IMR-90 (cell line): ENCODE measurements at regions not wholly inside any gene's neighbourhood (a gene's known extent, or its start where the extent isn't known, plus 50 kb on each side); places are given as distances from the start of the nearest gene placed in this dataset.

Experiments used
- ATAC-seq: fragments of 200-7000 bp; cut with Tn5 transposase; 2 replicates; pipeline ENCODE4 v1.9.1; 2020; ENCODE audit warnings: low read depth, mild to moderate bottlenecking, moderate library complexity
- BruUV-seq: library from RNA; stranded (reverse); fragments of 400-500 nt; replicated peaks from 2 replicates; lab custom pipeline; 2021; lab: Mats Ljungman, UMichigan
- CTCF ChIA-PET: fragments of 300-600 bp; formaldehyde crosslinking; extraction: SDS; loops from one replicate; lab custom pipeline; 2021; ENCODE audit warnings: antibody characterized with exemption; lab: Yijun Ruan, JAX
- POLR2A ChIA-PET: fragments of 300-600 bp; sonication (Branson Sonifier 250); formaldehyde crosslinking; loops from one replicate; lab custom pipeline; 2022; ENCODE audit warnings: antibody characterized with exemption; ENCODE audit not compliant: unreplicated experiment; lab: Charles Lee
- DNase-seq: peaks from one replicate; pipeline ENCODE4 v3.0.0; 2013
- H2AFZ ChIP-seq: replicated peaks from 2 replicates; pipeline ENCODE3; 2013; ENCODE audit warnings: low read length, mild to moderate bottlenecking; ENCODE audit not compliant: poor library complexity
- H2AK5ac ChIP-seq: 2 replicates; pipeline ENCODE4 v1.6.1; 2013; ENCODE audit warnings: low read depth, low read length, inconsistent platforms
- H2AK9ac ChIP-seq: replicated peaks from 2 replicates; pipeline ENCODE3; 2013; ENCODE audit warnings: mild to moderate bottlenecking, low read depth, low read length, moderate library complexity; ENCODE audit not compliant: poor library complexity
- H2BK120ac ChIP-seq: 2 replicates; pipeline ENCODE4 v1.6.1; 2013; ENCODE audit warnings: low read depth, low read length, inconsistent platforms
- H2BK15ac ChIP-seq: 3 replicates; pipeline ENCODE4 v1.6.1; 2013; ENCODE audit warnings: low read depth, low read length, inconsistent platforms
- H2BK20ac ChIP-seq: 2 replicates; pipeline ENCODE4 v1.6.1; 2013; ENCODE audit warnings: low read depth, mild to moderate bottlenecking, inconsistent platforms, low read length, moderate library complexity
- H2BK5ac ChIP-seq: 2 replicates; pipeline ENCODE4 v1.6.1; 2013; ENCODE audit warnings: mild to moderate bottlenecking, low read depth, low read length, inconsistent platforms; ENCODE audit not compliant: poor library complexity, severe bottlenecking
- H3K14ac ChIP-seq: replicated peaks from 2 replicates; pipeline ENCODE4 v1.6.1; 2013; ENCODE audit warnings: low read depth, low read length, inconsistent platforms
- H3K18ac ChIP-seq: 2 replicates; pipeline ENCODE4 v1.6.1; 2013; ENCODE audit warnings: low read depth, low read length, control low read depth
- H3K23ac ChIP-seq: 2 replicates; pipeline ENCODE4 v1.6.1; 2013; ENCODE audit warnings: low read depth, low read length, inconsistent platforms
- H3K27ac ChIP-seq: 2 replicates; pipeline ENCODE4 v1.5.1; 2013; ENCODE audit warnings: mild to moderate bottlenecking, control low read depth, low read length; ENCODE audit not compliant: insufficient read depth
- H3K27me3 ChIP-seq: 2 replicates; pipeline ENCODE4 v1.6.1; 2013; ENCODE audit warnings: low read length; ENCODE audit not compliant: control insufficient read depth, insufficient read depth
- H3K36me3 ChIP-seq: 2 replicates; pipeline ENCODE4 v1.6.1; 2013; ENCODE audit warnings: low read length, mixed read lengths; ENCODE audit not compliant: control insufficient read depth, insufficient read depth
- H3K4ac ChIP-seq: 2 replicates; pipeline ENCODE4 v1.6.1; 2013; ENCODE audit warnings: low read depth, low read length, inconsistent platforms
- H3K4me1 ChIP-seq: 2 replicates; pipeline ENCODE4 v1.6.1; 2013; ENCODE audit warnings: low read length, mixed read lengths; ENCODE audit not compliant: control insufficient read depth, insufficient read depth
- H3K4me2 ChIP-seq: 2 replicates; pipeline ENCODE4 v1.6.1; 2013; ENCODE audit warnings: low read depth, mild to moderate bottlenecking, control low read depth, low read length, moderate library complexity
- H3K4me3 ChIP-seq: 2 replicates; pipeline ENCODE4 v1.5.1; 2013; ENCODE audit warnings: low read depth, mild to moderate bottlenecking, control low read depth, low read length, moderate library complexity; ENCODE audit not compliant: insufficient read depth
- H3K56ac ChIP-seq: 2 replicates; pipeline ENCODE4 v1.6.1; 2013; ENCODE audit warnings: low read length, inconsistent platforms; ENCODE audit not compliant: insufficient read depth; ENCODE audit errors: extremely low read depth
- H3K79me1 ChIP-seq, 2 experiments: 2 replicates each; pipeline ENCODE4 v1.6.1; 2013; ENCODE audit warnings: low read length in 2 of 2, inconsistent platforms in 1 of 2, low read depth in 1 of 2
- H3K9ac ChIP-seq: 2 replicates; pipeline ENCODE4 v1.6.1; 2013; ENCODE audit warnings: low read depth, low read length, control low read depth
- H3K9me1 ChIP-seq: 2 replicates; pipeline ENCODE4 v1.6.1; 2013; ENCODE audit warnings: low read length, inconsistent platforms; ENCODE audit not compliant: insufficient read depth
- H3K9me3 ChIP-seq: 2 replicates; pipeline ENCODE4 v1.6.1; 2013; ENCODE audit warnings: low read length; ENCODE audit not compliant: control insufficient read depth, insufficient read depth
- H4K20me1 ChIP-seq: 2 replicates; pipeline ENCODE4 v1.6.1; 2013; ENCODE audit warnings: low read length, inconsistent platforms; ENCODE audit not compliant: insufficient read depth
- H4K5ac ChIP-seq: 2 replicates; pipeline ENCODE4 v1.6.1; 2013; ENCODE audit warnings: mild to moderate bottlenecking, low read depth, low read length, control low read depth
- H4K8ac ChIP-seq, 2 experiments: 2 replicates each; pipeline ENCODE4 v1.6.1; 2013; ENCODE audit warnings: low read depth in 2 of 2, low read length in 2 of 2, control low read depth in 1 of 2, inconsistent platforms in 1 of 2
- H4K91ac ChIP-seq: 2 replicates; pipeline ENCODE4 v1.6.1; 2013; ENCODE audit warnings: low read depth, low read length, inconsistent platforms; ENCODE audit not compliant: insufficient read depth
- BHLHE40 ChIP-seq: fragments of 150-350 bp; IDR thresholded peaks from 2 replicates; pipeline ENCODE4 v1.6.1; 2016; ENCODE audit warnings: mild to moderate bottlenecking, low read depth, low read length
- CEBPB ChIP-seq: IDR thresholded peaks from 2 replicates; pipeline ENCODE4 v1.6.1; 2012; ENCODE audit warnings: low read depth, low read length, improper control_type of control experiment
- CHD1 ChIP-seq: IDR thresholded peaks from 2 replicates; pipeline ENCODE4 v1.6.1; 2012; ENCODE audit warnings: low read depth, low read length, improper control_type of control experiment
- FOS ChIP-seq: fragments of 150-350 bp; IDR thresholded peaks from 2 replicates; pipeline ENCODE4 v1.6.1; 2016; ENCODE audit warnings: low read depth, low read length
- MAFK ChIP-seq: IDR thresholded peaks from 2 replicates; pipeline ENCODE4 v1.6.1; 2012; ENCODE audit warnings: low read depth, low read length, improper control_type of control experiment
- MAZ ChIP-seq: IDR thresholded peaks from 2 replicates; pipeline ENCODE4 v1.6.1; 2012; ENCODE audit warnings: low read depth, mild to moderate bottlenecking, low read length, improper control_type of control experiment, moderate library complexity, borderline replicate concordance
- MXI1 ChIP-seq: IDR thresholded peaks from 2 replicates; pipeline ENCODE4 v1.6.1; 2012; ENCODE audit warnings: low read depth, mild to moderate bottlenecking, low read length, moderate library complexity, borderline replicate concordance
- NFE2L2 ChIP-seq: fragments of 150-350 bp; IDR thresholded peaks from 2 replicates; pipeline ENCODE4 v1.6.1; 2016; ENCODE audit warnings: low read depth, mild to moderate bottlenecking, low read length
- POLR2A ChIP-seq: IDR thresholded peaks from 2 replicates; pipeline ENCODE4 v1.6.1; 2012; ENCODE audit warnings: mild to moderate bottlenecking, low read depth, low read length
- RAD21 ChIP-seq: IDR thresholded peaks from 2 replicates; pipeline ENCODE4 v1.6.1; 2012; ENCODE audit warnings: low read length, improper control_type of control experiment
- RCOR1 ChIP-seq: IDR thresholded peaks from 2 replicates; pipeline ENCODE4 v1.6.1; 2012; ENCODE audit warnings: mild to moderate bottlenecking, low read length, improper control_type of control experiment; ENCODE audit not compliant: insufficient replicate concordance
- RFX5 ChIP-seq: IDR thresholded peaks from 2 replicates; pipeline ENCODE4 v1.8.0; 2012; ENCODE audit warnings: low read depth, mild to moderate bottlenecking, low read length, moderate library complexity
- SMC3 ChIP-seq: fragments of 150-350 bp; IDR thresholded peaks from 2 replicates; pipeline ENCODE4 v1.6.1; 2016; ENCODE audit warnings: low read depth, mild to moderate bottlenecking, antibody characterized with exemption, low read length, moderate library complexity
- WGBS, 2 experiments: methylation state at CpG; one replicate each; pipeline versions ENCODE4 v1.1.5 to v1.1.7; 2013; ENCODE audit warnings: missing lambda C conversion rate in 2 of 2; ENCODE audit not compliant: insufficient read length in 1 of 2; ENCODE audit errors: extremely low coverage in 2 of 2; 5-methylcytosine and 5-hydroxymethylcytosine counted together
- dilution Hi-C: fragments of 300-500 bp; cut with HindIII; formaldehyde crosslinking; loops from one replicate; pipeline ENCODE4 v1.14.3; 2018; ENCODE audit warnings: low sequenced_read_pairs; ENCODE audit not compliant: unreplicated experiment
- in situ Hi-C: fragments of 300-500 bp; cut with MboI; formaldehyde crosslinking; loops from 3 replicates; pipeline ENCODE4 v1.14.3; 2019; ENCODE audit warnings: low sequenced_read_pairs, inconsistent platforms, mixed read lengths
- intact Hi-C: fragments of 100-400 bp; cut with micrococcal nuclease; formaldehyde crosslinking; loops from 2 replicates; pipeline ENCODE4 v1.10.0; 2022
- TF ChIP-seq, protein P1 (sequence below): fragments of 150-350 bp; IDR thresholded peaks from 2 replicates; pipeline ENCODE4 v1.6.1; 2016; ENCODE audit warnings: low read depth, mild to moderate bottlenecking, low read length, moderate library complexity, borderline replicate concordance
- TF ChIP-seq, protein P2 (sequence below): conservative IDR thresholded peaks from 2 replicates; pipeline ENCODE4 v1.5.1; 2012; ENCODE audit warnings: mild to moderate bottlenecking, low read depth, low read length, improper control_type of control experiment
- TF ChIP-seq, protein P3 (sequence below): fragments of 150-350 bp; IDR thresholded peaks from 2 replicates; pipeline ENCODE4 v1.6.1; 2017; ENCODE audit warnings: mild to moderate bottlenecking, antibody characterized with exemption, low read length, low read depth

DNA sequence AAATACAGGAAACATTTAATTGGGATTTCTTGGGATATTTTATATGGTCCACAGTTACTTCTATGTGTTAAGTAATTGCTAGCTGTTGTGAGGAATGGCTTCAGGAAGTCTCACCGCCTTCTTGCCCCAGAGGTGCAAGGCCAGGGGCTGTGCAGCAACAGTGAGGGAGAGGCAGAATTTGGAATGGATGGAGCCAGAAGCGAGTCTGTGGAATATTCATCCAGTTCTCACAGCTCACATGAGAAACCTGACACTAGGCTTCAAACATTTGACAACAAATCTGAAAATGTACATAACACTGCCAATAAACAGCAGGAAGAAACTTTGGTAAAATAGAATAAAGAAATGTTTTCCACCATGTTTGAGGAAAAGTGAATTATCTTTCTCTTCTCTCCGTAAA, 66.5 kb downstream of the GPR6 start:
- no peak overlapping the region for H2BK5ac ChIP-seq
- H4K91ac ChIP-seq = no peak overlapping the region
- dilution Hi-C loops (loop anchor here (25.0 kb wide), 1 partner anchor 332 kb away; no protein-coding TSS in a partner anchor), intact Hi-C loops (no loop called here), in situ Hi-C loops (loop anchor here (5.0 kb wide), 1 partner anchor 517 kb away; no protein-coding TSS in a partner anchor)
- no peak overlapping the region for H3K4me2 ChIP-seq
- no peak overlapping the region for H3K4ac ChIP-seq
- H4K5ac ChIP-seq = no peak overlapping the region
- H2AK5ac ChIP-seq = no peak overlapping the region
- no peak overlapping the region for H2BK120ac ChIP-seq
- ATAC-seq = no peak
- H3K4me3 ChIP-seq = no peak overlapping the region
- no peak overlapping the region for H4K8ac ChIP-seq
- peaks cover 2% of the 10 kb centered on the region for H3K9me3 ChIP-seq
- no peak overlapping the region for H3K18ac ChIP-seq
- no TSS peak for BruUV-seq
- no peak for TF ChIP-seq MXI1
- TF ChIP-seq, protein P1, sequence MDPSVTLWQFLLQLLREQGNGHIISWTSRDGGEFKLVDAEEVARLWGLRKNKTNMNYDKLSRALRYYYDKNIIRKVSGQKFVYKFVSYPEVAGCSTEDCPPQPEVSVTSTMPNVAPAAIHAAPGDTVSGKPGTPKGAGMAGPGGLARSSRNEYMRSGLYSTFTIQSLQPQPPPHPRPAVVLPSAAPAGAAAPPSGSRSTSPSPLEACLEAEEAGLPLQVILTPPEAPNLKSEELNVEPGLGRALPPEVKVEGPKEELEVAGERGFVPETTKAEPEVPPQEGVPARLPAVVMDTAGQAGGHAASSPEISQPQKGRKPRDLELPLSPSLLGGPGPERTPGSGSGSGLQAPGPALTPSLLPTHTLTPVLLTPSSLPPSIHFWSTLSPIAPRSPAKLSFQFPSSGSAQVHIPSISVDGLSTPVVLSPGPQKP = no peak
- no peak for TF ChIP-seq POLR2A
- TF ChIP-seq SMC3 = no peak
- TF ChIP-seq, protein P2, sequence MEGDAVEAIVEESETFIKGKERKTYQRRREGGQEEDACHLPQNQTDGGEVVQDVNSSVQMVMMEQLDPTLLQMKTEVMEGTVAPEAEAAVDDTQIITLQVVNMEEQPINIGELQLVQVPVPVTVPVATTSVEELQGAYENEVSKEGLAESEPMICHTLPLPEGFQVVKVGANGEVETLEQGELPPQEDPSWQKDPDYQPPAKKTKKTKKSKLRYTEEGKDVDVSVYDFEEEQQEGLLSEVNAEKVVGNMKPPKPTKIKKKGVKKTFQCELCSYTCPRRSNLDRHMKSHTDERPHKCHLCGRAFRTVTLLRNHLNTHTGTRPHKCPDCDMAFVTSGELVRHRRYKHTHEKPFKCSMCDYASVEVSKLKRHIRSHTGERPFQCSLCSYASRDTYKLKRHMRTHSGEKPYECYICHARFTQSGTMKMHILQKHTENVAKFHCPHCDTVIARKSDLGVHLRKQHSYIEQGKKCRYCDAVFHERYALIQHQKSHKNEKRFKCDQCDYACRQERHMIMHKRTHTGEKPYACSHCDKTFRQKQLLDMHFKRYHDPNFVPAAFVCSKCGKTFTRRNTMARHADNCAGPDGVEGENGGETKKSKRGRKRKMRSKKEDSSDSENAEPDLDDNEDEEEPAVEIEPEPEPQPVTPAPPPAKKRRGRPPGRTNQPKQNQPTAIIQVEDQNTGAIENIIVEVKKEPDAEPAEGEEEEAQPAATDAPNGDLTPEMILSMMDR = no peak
- TF ChIP-seq RAD21 = no peak
- no peak for TF ChIP-seq FOS
- no peak for TF ChIP-seq CHD1
- TF ChIP-seq MAFK = no peak
- TF ChIP-seq MAZ = no peak
- no peak for TF ChIP-seq NFE2L2
- no peak for TF ChIP-seq RFX5
- TF ChIP-seq, protein P3, sequence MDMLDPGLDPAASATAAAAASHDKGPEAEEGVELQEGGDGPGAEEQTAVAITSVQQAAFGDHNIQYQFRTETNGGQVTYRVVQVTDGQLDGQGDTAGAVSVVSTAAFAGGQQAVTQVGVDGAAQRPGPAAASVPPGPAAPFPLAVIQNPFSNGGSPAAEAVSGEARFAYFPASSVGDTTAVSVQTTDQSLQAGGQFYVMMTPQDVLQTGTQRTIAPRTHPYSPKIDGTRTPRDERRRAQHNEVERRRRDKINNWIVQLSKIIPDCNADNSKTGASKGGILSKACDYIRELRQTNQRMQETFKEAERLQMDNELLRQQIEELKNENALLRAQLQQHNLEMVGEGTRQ = no peak
- no peak for TF ChIP-seq RCOR1
- no peak for TF ChIP-seq CEBPB
- TF ChIP-seq BHLHE40 = no peak
- no peak overlapping the region for H3K23ac ChIP-seq
- no peaks in the 10 kb centered on the region for H3K9me1 ChIP-seq
- no peak overlapping the region for H3K56ac ChIP-seq
- no peak overlapping the region for H3K27ac ChIP-seq
- H2BK20ac ChIP-seq = no peak overlapping the region
- DNase-seq = no peak
- peaks cover 7% of the 10 kb centered on the region for H3K27me3 ChIP-seq
- no peaks in the 10 kb centered on the region for H4K20me1 ChIP-seq
- H3K9ac ChIP-seq = no peak overlapping the region
- H3K36me3 ChIP-seq = no peaks in the 10 kb centered on the region
- H2AFZ ChIP-seq = no peak overlapping the region
- no peak overlapping the region for H3K14ac ChIP-seq
- POLR2A ChIA-PET = no interaction called here
- CTCF ChIA-PET = no interaction called here
- no peaks in the 10 kb centered on the region for H3K79me1 ChIP-seq
- whole genome bisulfite sequencing, 2 experiments = no CpG with 5 or more reads among the region's 3 CpGs
- no peak overlapping the region for H2BK15ac ChIP-seq
- H3K4me1 ChIP-seq = no peaks in the 10 kb centered on the region
- no peak overlapping the region for H2AK9ac ChIP-seq
